GM12864 (cell line): ENCODE measurements at regions not wholly inside any gene's neighbourhood (a gene's known extent, or its start where the extent isn't known, plus 50 kb on each side); places are given as distances from the start of the nearest gene placed in this dataset.

Experiments
- DNase-seq: peaks from one replicate; pipeline ENCODE4 v3.0.0-alpha.2; 2011; ENCODE audit warnings: low read depth
- H3K4me3 ChIP-seq: 2 replicates; pipeline ENCODE4 v1.5.1; 2011; ENCODE audit warnings: mild to moderate bottlenecking, low read depth, low read length, control low read depth
- TF ChIP-seq, protein P1 (sequence below): IDR thresholded peaks from 2 replicates; pipeline ENCODE4 v1.5.1; 2011; ENCODE audit warnings: low read depth, mild to moderate bottlenecking, moderate library complexity, low read length, control low read depth, inconsistent platforms; ENCODE audit errors: missing control alignments

DNA sequence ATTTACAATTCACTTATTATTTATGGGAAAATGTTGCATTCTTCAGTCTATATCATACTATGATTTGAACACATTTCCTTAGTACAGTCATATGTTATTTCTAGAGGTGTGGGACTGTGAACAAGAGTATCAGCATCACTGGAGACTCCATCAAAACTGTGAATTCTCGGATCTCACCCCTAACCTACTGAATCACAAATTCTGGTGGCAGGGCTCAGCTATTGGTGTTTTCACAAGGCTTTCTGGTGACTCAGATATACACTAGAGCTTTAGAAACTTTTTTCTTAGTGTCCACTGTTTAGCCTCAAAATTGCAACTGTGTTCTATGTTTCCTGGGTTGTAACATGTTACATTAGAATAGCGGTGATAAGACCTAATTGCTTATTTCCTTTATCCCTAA is 352.9 kb upstream of the DDI1 start:
- TF ChIP-seq, protein P1, sequence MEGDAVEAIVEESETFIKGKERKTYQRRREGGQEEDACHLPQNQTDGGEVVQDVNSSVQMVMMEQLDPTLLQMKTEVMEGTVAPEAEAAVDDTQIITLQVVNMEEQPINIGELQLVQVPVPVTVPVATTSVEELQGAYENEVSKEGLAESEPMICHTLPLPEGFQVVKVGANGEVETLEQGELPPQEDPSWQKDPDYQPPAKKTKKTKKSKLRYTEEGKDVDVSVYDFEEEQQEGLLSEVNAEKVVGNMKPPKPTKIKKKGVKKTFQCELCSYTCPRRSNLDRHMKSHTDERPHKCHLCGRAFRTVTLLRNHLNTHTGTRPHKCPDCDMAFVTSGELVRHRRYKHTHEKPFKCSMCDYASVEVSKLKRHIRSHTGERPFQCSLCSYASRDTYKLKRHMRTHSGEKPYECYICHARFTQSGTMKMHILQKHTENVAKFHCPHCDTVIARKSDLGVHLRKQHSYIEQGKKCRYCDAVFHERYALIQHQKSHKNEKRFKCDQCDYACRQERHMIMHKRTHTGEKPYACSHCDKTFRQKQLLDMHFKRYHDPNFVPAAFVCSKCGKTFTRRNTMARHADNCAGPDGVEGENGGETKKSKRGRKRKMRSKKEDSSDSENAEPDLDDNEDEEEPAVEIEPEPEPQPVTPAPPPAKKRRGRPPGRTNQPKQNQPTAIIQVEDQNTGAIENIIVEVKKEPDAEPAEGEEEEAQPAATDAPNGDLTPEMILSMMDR, result no peak
- H3K4me3 ChIP-seq, result no peak overlapping the region
- DNase-seq, result no peak

DNA sequence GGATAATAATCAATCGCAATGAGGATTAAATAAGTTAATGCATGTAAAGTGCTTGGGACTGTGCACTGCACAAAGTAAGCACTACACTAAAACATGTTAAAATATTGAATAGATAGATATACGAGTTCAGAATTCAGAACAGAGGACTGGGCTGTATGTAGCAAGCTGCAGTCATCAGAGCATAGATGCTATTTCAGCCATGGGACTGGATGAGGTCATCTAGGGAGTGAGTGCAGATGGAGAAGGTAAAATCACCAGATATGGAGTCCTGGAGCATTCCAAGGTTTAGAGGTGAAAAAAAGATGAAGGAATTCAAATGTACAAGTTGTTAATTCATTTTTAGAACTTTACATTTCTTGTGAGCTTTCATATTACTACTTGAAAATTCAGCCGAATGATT is 347.5 kb upstream of the DDI1 start:
- TF ChIP-seq, protein P1, result no peak
- no peak overlapping the region for H3K4me3 ChIP-seq
- no peak for DNase-seq

GRCh38 chr11:103690356-103690755 is 346.1 kb upstream of the DDI1 start:
- no peak for DNase-seq
- no peak overlapping the region for H3K4me3 ChIP-seq
- TF ChIP-seq, protein P1, result no peak

GRCh38 chr11:103696123-103696522 is 340.3 kb upstream of the DDI1 start:
- DNase-seq, result no peak
- TF ChIP-seq, protein P1, result no peak
- H3K4me3 ChIP-seq, result no peak overlapping the region

DNA sequence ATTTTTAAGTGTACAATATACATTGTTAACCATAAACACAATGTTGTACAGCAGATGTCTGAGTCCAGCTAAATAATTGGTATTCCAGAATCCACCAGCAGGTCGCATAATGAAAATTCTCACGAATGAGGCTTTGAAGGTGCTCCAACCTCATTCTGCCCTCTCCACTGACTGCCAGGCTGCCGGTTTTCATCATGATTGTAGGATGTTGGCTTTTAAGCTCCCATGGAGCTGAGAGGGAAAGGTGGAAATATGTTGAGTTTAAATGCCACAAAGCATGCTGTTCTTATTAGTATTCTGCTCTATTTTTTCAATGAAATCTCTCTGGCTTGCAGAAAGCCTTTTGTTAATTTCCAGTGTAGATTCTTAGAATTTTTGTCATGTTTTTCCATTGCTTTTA is 337.2 kb upstream of the DDI1 start:
- DNase-seq, result no peak
- TF ChIP-seq, protein P1, result no peak
- no peak overlapping the region for H3K4me3 ChIP-seq

DNA sequence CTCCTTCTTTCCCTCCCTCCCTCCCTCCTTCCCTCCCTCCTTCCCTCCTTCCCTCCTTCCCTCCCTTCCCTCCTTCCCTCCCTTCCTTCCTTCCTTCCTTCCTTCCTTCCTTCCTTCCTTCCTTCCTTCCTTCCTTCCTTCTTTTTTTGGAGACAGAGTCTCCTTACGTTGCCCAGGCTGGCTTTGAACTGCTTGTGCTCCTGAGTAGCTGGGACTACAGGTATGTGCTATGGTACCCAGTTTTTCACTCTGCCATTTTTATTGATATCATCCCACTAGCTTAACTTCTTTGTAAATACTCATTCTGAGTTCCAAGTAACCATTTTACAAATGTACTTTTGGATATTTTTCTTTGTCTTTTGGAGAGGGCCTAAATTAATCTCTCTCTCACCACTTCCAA is 336.8 kb upstream of the DDI1 start:
- TF ChIP-seq, protein P1, result no peak
- no peak for DNase-seq
- no peak overlapping the region for H3K4me3 ChIP-seq

DNA sequence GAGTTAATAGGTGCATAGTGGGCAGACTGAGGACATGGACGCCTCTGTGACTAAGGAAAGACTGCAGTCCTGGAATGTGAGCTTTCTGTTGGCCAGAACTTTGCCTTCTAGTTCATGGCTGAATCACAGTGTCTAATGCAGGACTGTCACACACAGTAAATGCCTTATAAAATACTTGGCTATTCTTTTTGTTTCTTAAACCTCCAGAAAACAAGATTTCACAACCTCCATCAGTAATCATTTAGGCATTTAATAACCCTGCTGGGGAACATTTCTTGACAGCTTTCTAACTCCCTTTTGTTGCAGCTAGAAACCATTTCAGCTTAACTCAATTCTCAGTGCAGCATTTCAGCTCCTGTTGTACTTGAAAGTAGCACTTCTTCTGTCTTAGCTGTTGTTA is 335.8 kb upstream of the DDI1 start:
- no peak overlapping the region for H3K4me3 ChIP-seq
- DNase-seq, result no peak
- TF ChIP-seq, protein P1, result no peak
